ENCODE measurements at regions not wholly inside any gene's neighbourhood (a gene's known extent, or its start where the extent isn't known, plus 50 kb on each side); places are given as distances from the start of the nearest gene placed in this dataset.
"Not testable (repeated sequence)": the region's sequence is repeated elsewhere in the genome, so short reads cannot be mapped to it uniquely, and the experiment has no call there.

- DNase-seq (ENCODE audit: low spot score): no peak
These were observed 61.5 kb downstream of the PRSS23 start for GRCh38 chr11:86861810-86862209.

- no peak for DNase-seq (ENCODE audit: low spot score)
These were observed 63.1 kb downstream of the PRSS23 start for GRCh38 chr11:86863476-86863875.

GRCh38 chr11:86865436-86865835 lies 65.1 kb downstream of the PRSS23 start:
- no peak for DNase-seq (ENCODE audit: low spot score)

- no peak for DNase-seq (ENCODE audit: low spot score)
These were observed 69.2 kb downstream of the PRSS23 start for GRCh38 chr11:86869531-86869930.

GRCh38 chr11:86869966-86870570 lies 69.7 kb downstream of the PRSS23 start:
- peak; percentile 25 for DNase-seq (ENCODE audit: low spot score)

- DNase-seq (ENCODE audit: low spot score): no peak
These were observed 73.3 kb downstream of the PRSS23 start for GRCh38 chr11:86873573-86874083.

- DNase-seq (ENCODE audit: low spot score): no peak
These were observed 74.1 kb downstream of the PRSS23 start for GRCh38 chr11:86874304-86875056.

GRCh38 chr11:86876716-86877234 lies 76.4 kb downstream of the PRSS23 start:
- no peak for DNase-seq (ENCODE audit: low spot score)

GRCh38 chr11:86877503-86877902 lies 77.2 kb downstream of the PRSS23 start:
- DNase-seq (ENCODE audit: low spot score): no peak

GRCh38 chr11:86879241-86879640 lies 76.0 kb downstream of the FZD4 start:
- not testable (repeated sequence) for DNase-seq (ENCODE audit: low spot score)

- DNase-seq (ENCODE audit: low spot score): no peak
These were observed 69.9 kb downstream of the FZD4 start for GRCh38 chr11:86885311-86885710.

GRCh38 chr11:86888164-86889000 lies 66.8 kb downstream of the FZD4 start:
- DNase-seq (ENCODE audit: low spot score): no peak

GRCh38 chr11:86889001-86889341 lies 66.2 kb downstream of the FZD4 start:
- DNase-seq (ENCODE audit: low spot score): no peak

GRCh38 chr11:86891036-86891435 lies 64.2 kb downstream of the FZD4 start:
- no peak for DNase-seq (ENCODE audit: low spot score)

- DNase-seq (ENCODE audit: low spot score): no peak
These were observed 62.0 kb downstream of the FZD4 start for GRCh38 chr11:86893235-86893634.

Measured in hematopoietic multipotent progenitor cell treated with erythropoietin and hydrocortisone succinate and interleukin-3 and kit ligand, for 17 days (in vitro differentiated cells).